ENCODE measurements at regions not wholly inside any gene's neighbourhood (a gene's known extent, or its start where the extent isn't known, plus 50 kb on each side); places are given as distances from the start of the nearest gene placed in this dataset.
"Not testable (repeated sequence)": the region's sequence is repeated elsewhere in the genome, so short reads cannot be mapped to it uniquely, and the experiment has no call there.

DNA sequence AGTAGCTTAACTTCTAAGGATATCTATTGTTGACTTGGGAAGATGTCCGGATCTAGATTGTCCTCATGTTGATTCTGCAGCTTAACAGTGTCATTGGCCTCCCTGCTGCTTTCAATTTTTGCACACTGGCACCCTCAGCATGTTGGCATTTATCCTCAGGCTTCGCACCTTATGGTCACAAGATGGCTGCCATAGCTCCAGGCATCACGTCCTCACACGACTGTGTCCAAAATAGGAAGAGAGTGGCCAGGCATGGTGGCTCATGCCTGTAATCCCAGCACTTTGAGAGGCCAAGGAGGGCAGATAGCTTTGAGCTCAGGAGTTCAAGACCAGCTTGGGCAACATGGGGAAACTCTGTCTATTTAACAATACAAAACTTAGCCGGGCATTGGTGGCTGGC is 58.3 kb upstream of the RASD2 start:
- TF ChIP-seq, protein P1, sequence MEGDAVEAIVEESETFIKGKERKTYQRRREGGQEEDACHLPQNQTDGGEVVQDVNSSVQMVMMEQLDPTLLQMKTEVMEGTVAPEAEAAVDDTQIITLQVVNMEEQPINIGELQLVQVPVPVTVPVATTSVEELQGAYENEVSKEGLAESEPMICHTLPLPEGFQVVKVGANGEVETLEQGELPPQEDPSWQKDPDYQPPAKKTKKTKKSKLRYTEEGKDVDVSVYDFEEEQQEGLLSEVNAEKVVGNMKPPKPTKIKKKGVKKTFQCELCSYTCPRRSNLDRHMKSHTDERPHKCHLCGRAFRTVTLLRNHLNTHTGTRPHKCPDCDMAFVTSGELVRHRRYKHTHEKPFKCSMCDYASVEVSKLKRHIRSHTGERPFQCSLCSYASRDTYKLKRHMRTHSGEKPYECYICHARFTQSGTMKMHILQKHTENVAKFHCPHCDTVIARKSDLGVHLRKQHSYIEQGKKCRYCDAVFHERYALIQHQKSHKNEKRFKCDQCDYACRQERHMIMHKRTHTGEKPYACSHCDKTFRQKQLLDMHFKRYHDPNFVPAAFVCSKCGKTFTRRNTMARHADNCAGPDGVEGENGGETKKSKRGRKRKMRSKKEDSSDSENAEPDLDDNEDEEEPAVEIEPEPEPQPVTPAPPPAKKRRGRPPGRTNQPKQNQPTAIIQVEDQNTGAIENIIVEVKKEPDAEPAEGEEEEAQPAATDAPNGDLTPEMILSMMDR (conservative IDR thresholded peaks at IDR 0.05) = no peak
- no peak overlapping the region for H3K27ac ChIP-seq

- no peak overlapping the region for H3K27ac ChIP-seq
- TF ChIP-seq, protein P1 (conservative IDR thresholded peaks at IDR 0.05) = no peak
Measured at GRCh38 chr22:35482974-35483373, 57.7 kb upstream of the RASD2 start.

GRCh38 chr22:35483730-35484129 is 56.9 kb upstream of the RASD2 start:
- no peak overlapping the region for H3K27ac ChIP-seq
- TF ChIP-seq, protein P1 (conservative IDR thresholded peaks at IDR 0.05) = no peak

GRCh38 chr22:35484651-35485556 is 55.7 kb upstream of the RASD2 start:
- TF ChIP-seq, protein P1 (conservative IDR thresholded peaks at IDR 0.05) = no peak

GRCh38 chr22:35486116-35486631 is 54.5 kb upstream of the RASD2 start:
- TF ChIP-seq, protein P1 (conservative IDR thresholded peaks at IDR 0.05) = no peak

More at GRCh38 chr22:35484651-35485556, 55.7 kb upstream of the RASD2 start:
- no peak overlapping the region for H3K27ac ChIP-seq

GRCh38 chr22:35487623-35488022 is 53.0 kb upstream of the RASD2 start:
- not testable (repeated sequence) for H3K27ac ChIP-seq

More at GRCh38 chr22:35486116-35486631, 54.5 kb upstream of the RASD2 start:
- no peak overlapping the region for H3K27ac ChIP-seq

DNA sequence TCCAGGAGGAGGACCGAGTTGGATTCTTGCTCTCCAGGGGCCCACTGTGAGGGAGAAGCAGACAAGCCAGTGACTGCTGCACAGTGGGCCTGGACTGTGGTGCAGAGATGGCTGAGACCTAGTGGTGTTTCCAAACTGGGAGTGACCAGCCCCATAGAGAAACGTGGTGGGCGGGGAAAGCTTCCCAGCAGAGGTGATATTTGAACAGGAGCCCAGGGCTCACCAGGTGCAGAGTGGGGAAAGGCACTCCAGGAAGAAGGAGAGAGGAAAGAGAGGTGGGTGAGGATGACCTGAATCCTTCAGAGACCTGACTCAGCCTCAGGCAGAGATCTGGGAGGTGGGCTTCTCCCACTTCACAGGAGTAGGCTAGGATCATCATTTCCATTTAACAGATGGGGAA is 52.1 kb upstream of the RASD2 start:
- no peak overlapping the region for H3K27ac ChIP-seq
- TF ChIP-seq, protein P1 (conservative IDR thresholded peaks at IDR 0.05) = no peak

GRCh38 chr22:35489239-35489638 is 51.4 kb upstream of the RASD2 start:
- no peak overlapping the region for H3K27ac ChIP-seq
- TF ChIP-seq, protein P1 (conservative IDR thresholded peaks at IDR 0.05) = no peak

All from VCaP (cell line).